Embryonic facial prominence (tissue), 1 donor: ENCODE measurements at regions not wholly inside any gene's neighbourhood (a gene's known extent, or its start where the extent isn't known, plus 50 kb on each side); places are given as distances from the start of the nearest gene placed in this dataset.
"Not testable (repeated sequence)": the region's sequence is repeated elsewhere in the genome, so short reads cannot be mapped to it uniquely, and the experiment has no call there.

Experiments
- DNase-seq: peaks from one replicate; pipeline ENCODE4 v3.0.0-alpha.2; 2016; ENCODE audit errors: extremely low spot score

DNA sequence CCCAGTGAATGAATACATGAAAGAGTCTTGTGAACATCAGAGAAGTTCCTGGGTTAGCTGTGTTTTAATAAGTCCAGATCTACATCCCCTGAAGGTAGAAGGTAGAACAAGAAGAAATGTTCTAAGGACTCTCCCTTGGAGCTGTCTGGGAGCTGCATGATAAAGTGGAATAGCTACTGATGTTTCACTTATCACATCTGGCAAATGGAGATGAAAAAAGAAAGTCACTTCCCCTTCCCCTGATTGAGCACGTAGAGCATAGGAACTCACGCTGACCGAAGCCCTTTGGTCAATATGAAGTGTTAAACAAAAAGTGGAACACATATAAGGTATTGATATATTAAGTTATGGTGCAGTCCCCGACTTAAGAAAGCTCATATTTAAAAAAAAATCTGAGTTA is 53.2 kb upstream of the PARP1 start:
- DNase-seq: no peak

DNA sequence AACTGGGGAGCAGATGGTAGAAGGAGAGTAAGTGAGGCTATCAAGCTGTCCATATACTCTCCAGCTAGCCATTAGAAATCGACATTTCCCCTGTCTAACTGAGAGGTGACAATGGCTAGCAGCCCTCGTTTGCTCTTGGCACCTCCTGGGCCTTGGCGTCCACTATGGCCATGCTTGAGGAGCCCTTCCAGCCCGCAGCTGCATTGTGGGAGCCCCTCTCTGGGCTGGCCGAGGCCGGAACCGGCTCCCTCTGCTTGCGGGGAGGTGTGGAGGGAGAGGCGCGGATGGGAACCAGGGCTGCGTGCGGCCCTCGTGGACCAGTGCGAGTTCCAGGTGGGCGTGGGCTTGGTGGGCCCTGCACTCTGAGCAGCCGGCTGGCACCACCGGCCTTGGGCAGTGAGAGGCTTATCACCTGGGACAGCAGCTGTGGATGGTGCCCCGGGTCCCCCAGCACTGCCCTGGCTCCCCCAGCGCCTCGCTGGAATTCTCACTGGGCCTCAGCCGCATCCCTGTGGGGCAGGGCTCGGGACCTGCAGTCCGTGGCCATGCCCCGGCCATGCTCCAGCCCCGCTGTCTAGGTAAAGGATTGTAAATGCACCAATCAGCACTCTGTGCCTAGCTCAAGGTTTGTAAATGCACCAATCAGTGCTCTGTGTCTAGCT is 56.2 kb upstream of the PARP1 start:
- DNase-seq: no peak

DNA sequence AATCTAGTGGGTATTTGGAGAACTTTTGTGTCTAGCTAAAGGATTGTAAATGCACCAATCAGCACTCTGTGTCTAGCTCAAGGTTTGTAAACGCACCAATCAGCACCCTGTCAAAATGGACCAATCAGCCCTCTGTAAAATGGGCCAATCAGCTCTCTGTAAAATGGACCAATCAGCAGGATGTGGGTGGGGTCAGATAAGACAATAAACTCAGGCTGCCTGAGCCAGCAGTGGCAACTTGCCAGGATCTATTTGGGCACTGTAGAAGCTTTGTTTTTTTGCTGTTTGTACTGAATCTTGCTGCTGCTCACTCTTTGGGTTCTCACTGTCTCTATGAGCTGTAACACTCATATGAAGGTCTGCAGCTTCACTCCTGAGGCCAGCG is 56.7 kb upstream of the PARP1 start:
- DNase-seq: not testable (repeated sequence)

DNA sequence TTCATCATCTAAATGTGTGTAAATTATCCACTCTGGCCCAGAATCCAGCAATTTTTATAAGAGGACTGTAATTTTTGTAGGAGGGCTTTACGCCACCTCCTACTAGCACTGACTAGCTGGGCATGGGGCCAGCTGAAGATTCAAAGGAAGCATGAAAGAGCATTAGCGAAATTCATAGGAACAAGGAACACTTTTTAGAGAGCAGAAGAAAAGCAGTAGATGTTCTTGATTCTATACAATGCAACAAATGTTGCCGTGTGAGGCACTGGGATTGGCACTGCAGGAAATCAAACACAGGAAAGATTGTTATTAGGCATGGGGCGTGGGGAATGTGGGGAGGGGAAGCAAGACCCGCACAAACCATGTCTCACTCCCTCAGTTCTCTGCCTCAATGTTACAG is 58.4 kb upstream of the PARP1 start:
- no peak for DNase-seq

DNA sequence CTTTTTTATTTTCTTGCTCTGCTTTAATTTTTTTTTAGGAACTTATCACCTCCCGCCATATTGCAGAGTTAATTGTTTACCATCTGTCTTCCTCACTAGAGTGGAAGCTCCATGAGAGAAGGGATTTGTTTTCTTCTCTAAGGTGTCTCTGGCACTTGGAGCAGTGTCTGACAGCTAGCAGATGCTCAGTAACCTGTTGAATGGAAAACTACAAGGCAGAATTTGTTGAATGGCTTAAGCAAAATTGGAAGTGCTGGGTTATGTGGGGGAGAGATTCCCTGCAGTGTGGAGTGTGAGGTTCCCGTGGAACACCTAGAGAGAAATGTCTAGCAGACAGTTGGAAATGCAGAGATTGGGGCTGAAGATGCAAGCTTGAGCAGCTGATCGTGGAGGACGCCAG is 59.5 kb upstream of the PARP1 start:
- no peak for DNase-seq

DNA sequence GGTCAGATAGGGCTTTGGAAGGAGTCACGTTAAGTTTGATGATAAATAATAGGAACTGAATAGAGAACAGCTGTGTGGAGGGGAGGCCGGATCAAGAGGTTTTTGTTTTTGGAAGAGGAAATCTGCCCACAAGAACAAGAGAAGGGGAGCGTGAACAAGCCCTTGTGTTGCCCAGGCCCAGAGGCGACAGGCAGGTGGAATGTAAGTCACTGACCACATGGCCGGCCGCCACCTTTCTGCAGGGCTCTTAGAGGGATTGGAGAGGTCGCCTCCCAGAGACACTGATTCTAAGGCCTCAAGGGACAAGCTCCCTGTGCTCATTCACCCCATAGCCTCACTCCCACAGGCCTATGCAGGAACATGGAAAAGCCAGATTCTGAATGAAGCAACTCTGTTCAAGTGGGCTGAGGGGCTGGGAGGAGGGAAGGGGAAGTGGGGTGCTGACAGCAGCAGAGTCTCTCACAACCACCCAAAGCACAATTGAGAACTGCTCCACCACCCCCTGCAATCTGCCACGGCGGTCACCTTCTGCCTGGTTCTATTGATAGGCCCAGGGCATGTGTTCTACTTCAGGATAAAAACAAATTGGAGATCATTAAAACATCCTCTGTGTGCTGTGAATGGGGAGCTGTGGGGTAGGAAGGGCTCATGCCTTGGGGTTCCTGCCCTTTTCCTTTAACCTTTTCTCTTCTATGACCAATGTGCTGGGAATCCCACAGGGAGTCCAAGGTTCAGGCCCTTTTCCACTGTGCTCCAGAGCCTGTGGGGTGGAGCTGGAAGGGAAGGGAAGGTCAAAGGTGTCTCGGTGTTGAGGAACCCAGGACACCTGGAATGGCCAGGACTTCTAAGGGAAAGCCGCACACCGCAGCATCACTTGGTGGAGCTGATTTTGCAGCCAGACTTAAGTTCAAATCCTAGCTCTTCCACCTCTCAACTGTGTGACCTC is 63.3 kb upstream of the PARP1 start:
- DNase-seq: no peak

DNA sequence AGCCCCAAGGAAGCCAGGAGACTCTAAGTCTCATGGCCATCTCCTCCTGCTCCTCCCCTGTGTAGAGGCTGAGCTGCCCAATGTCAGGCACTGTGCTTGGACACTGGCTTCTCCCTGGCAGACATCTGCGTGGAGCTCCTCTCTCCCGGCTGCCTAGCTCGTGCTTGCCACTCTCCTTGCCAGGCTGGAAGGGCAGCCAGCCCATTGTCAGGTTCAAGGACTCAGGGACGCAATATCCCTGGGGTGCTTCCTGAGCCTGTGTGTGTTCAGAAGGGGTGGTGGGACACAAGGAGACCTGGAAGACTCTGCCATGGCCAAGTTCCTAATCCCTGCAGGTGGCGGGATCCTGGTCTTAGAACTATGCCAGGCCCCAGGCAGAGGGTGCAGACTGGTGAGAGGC is 65.4 kb upstream of the PARP1 start:
- no peak for DNase-seq

DNA sequence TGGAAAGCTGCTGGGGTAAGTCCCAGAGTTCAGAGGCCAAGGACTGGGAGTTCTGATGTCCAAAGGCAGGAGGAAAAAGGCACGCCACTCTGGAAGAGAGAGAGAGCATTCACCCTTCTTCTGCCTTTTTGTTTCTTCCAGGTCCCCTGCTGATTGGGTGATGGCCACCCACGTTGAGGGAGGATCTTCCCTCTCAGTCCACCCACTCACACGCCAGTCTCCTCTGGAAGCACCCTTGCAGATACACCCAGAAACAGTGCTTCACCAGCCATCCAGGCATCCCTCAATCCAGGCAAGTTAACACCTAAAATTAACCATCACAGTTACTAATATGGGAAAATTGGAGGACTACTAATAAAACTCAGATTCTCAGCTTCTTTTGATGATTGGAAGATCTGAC is 66.1 kb upstream of the PARP1 start:
- no peak for DNase-seq

DNA sequence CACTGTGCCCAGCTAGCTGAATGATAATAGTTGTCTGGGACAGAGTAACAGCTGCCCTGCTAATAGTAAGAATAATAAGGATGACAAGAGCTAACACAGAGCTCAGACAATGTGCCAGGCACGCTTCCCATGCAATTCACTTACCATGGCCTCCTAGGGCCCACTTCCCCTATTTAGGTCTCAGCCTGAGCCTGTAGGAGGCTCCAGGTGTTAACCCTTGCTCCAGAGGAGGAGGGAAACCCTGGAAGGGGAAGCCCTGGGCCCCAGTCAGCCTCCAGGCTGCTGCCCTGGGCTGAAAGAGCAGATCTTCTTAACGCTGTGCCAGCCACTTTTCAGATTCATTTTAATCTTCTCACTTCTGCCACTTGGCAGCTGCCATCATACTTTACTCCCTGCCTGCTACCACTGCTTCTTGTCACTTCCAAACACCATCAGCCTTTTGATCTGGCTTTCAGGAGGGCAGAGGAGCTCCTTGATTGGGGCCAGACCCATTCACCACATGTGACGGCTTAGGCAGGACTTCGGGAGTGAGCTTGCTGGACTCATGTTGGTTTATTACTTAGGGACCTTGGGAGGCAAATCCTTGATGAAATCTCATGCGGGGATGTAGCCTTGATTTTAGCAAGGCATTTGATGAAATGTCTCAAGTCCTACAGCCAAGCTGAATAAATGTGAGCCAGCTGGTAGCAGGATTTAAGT is 66.7 kb upstream of the PARP1 start:
- no peak for DNase-seq

DNA sequence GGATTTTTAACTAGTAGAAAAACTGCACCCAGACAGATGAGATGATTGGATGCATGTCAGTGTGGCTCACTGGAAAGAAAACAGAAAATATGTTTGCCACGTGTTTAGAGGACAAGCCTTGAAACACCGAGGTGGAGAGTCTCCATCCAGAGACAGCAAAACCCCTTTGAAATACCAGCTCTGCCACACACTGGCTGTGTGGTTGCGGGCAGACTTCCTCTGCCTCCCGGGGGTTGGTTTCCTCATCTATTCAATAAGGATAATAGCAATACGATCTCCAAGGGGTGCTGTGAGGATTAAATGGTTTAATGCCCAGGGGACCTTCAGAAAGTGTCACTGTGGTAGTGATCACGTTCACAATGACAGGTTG is 67.2 kb upstream of the PARP1 start:
- no peak for DNase-seq

DNA sequence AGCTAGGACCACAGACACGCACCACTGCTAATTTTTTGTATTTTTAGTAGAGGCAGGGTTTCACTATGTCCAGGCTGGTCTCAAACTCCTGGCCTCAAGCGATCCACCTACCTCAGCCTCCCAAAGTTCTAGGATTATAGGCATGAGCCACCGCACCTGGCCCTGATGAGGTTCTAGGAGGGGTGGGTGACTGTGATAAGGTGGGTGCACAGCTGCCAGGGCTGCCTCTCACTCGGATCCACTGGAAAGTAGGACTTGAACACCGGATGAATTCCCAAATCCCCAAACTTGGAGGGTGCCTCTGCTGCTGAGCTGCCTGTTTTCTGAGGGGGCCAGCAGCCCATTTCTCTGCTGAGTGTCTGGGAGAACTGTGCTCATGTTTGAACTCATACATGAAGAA is 68.2 kb upstream of the PARP1 start:
- no peak for DNase-seq

DNA sequence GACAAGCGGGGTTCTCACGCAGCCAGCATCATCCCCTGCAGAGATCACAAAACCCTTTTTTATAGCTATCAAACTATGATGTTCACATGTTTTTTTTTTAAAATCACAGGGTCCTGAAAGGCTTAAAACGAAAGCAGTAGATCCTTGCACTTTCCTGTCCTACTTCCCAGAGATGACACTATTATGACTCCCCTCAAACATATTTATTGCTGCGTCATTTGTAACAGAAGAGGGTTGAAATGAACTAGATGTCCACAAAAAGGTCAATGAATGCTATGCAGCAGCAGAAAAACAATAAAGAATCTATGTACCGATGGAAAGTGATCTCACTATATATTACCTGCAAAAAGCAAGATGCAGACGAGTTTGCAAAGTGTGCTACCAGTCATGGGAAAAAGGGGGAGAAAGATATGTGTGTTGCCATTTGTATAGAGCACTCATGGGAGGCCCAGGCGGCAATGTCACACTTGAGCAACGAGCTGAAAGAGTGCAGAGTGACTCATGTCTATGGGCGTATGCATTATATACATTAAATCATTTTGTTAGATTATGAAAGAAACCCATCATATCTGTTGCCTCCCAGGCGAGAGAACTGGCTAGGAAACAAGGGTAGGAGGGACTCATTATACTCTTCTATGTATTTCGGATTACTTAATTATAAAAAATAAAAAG is 68.9 kb upstream of the PARP1 start:
- DNase-seq: no peak

DNA sequence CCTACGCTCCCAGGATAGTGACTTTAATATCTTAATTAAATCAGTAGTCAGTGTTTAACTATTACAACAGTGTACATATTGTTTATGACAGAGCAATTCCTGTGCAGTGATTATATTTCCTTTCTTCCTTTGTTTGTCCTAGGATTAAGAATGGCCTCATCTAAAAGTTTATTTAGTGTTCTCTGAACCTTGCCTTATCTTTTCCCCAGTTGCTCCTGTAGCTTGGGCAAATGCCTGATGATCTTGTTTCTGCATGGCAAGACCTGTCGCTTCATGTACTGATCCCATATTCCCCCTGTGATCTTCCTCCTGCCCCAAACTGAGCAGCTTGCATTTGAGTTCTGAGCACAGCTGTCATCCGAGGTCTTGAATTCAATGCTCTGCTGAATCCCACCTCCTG is 69.1 kb upstream of the STUM start:
- DNase-seq: no peak

DNA sequence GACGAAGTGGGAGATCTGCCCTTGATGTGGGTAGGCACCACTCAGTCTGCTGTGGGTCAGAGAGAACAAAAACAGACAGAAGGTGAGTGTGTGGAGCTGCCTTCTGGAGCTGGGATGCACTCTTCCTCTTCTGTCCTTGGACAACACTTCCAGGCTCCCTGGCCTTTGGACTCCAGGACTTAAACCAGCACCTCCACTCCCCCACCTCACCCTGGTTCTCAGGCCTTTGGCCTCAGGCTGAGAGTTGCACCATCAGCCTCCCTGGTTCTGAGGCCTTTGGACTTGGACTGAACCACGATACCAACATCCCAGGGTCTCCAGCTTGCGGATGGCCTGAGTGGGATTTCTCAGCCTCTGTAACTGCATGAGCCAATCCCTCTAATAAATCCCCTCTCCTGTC is 68.1 kb upstream of the STUM start:
- DNase-seq: no peak

DNA sequence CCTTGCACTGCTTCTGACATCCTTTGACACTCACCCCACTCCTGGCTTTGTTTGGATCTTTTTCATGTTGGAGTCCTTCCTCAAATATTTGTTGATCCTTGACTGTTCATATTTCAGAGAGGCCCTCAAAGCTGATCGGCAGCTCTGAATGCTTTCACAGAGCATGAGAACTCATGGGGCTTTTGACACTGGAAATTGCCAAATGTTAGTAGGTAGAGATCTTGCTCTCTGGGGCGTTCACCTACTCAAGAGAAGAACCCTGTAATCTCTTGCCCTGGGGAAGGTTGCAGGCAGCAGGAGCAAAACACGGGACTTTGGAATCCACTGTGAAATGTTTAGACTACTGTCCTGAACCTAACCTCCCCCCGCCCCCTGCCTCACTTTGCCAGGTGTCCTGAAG is 67.4 kb upstream of the STUM start:
- DNase-seq: no peak

DNA sequence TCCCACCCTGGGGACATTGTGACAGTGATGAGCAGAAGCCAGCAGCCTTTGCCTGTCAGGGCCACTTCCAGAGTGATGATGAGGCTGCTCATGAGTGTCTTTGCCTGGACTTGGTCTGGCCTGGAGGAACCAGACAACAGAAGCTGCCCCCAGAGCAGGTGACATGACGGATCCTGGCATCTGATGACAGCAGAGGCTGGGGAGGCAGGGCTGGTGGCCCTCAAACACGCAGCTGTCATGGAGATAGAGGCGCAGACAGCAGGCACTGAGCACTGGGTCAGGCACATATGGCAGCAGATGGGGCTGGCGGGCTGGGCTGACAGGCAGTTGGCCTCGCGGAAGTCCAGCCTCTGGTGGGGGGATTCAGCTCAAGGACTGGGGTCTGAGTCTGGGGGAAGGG is 66.4 kb upstream of the STUM start:
- no peak for DNase-seq

DNA sequence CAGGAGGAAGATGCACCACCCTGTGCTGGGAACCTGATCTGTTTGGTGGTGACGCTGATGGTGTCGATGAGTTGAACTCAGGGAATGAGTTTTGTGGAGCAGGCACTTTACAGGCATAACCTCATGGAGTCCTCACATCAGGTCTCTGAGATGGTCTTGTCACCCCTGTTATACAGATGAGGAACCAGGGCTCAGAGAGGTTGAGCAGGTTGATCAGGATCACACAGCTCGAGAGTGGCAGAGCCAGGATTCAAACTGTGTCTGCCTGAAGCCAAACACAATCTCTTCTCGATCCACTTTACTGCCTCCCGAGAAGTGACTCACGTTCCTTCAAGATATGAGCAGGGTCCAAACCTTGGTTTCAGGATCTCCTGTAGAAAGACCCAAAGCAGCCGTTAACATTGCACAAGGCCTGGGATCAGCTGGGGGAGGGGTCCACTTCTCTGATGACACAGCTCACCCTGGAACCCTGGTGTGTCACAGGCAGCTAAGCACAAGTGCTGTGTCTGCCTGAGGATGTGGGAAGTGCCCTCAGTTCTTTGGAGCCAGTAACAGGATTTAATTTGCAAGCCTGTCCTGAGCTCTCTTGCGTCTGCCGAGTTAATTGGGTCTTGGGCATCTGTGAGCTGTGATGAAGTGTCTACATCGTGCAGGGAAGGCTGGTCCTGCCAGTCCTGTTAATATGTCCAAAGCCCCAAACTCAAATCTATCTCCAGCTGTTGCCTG is 65.4 kb upstream of the STUM start:
- no peak for DNase-seq

DNA sequence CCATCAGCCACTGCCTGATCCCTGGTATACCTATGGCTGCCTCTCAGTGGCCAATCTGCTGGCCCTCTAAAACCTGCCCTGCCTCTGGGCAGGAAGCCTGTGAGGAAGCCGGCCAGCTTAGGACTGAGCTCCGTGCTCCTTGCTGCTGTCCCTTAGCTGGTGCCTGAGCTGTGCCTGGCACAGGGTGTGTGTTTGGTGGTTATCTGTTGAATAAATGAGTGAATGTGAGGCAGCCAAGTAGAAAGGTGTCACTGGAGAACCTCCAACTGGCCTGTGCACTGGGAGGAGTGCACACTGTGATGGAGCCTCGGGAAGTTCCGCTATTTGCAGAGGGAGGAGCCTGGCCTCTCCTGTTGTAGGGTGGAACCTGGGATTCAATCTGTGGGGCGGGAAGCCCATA is 63.4 kb upstream of the STUM start:
- DNase-seq: no peak

DNA sequence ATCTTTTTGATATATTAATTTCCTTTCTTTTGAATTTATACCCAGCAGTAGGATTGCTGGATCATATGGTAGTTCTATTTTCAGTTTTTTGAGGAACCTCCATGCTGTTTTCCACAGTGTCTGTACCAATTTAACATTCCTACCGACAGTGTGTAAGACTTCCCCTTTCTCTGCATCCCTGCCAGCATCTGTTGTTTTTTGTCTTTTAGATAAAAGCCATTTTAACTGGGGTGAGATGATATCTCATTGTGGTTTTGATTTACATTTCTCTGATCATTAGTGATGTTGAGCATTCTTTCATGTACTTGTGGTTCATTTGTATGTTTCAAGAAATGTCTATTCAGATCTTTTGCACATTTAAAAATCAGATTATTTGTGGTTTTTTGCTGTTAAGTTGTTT is 62.4 kb upstream of the STUM start:
- DNase-seq: no peak

DNA sequence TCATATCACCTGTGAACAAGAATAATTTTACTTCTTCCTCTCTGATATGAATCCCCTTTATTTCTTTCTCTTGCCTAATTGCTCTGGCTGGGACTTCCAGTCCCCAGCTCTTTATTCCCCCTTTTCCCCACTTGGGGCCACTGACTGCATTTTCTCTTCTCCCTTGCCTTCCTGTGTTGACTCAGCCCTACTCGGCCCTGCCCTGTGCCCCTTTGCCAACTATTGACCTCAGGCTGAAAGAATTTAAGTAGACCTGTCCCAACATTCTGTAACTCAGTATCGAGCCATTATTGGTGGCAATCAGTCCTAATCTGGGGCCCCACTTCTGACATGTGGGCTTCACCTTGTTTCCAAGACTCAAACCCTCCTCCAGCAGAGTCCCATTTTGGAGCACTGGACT is 60.6 kb upstream of the STUM start:
- DNase-seq: no peak

DNA sequence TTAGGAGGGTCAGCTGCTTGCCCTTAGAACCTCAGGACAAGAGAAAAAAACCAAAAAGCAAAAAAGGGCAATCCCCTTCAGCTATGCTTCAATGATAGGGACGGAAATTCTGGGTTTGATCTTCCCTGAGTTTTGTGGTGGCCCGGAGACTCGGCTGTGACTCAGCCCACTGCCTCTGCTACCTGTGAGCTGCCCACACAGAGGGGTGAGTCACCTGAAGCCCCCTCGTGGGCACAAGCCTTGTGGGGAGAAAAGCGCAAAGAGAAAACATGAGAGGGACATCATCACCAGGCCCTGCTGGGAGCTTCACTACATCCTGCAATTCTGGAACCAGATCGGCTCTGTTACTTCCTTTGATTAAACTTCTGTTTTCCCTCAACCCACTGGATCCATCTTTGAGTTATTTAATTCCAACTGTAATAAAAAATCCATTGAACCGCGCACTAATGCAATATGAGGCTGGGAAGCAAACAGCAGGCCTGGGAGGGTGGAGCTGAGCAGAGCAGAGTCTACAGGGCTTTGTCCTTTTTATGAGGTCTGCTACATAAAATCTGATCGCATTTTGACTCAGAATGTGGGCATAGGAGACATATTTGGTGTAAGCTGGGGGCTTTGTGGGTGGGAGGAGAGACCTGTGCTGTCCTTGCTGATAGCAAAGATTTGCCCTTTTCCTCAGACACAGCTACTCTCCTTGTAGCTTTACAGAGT is 58.7 kb upstream of the STUM start:
- no peak for DNase-seq
